Fibroblast of lung (primary cell): ENCODE measurements at regions not wholly inside any gene's neighbourhood (a gene's known extent, or its start where the extent isn't known, plus 50 kb on each side); places are given as distances from the start of the nearest gene placed in this dataset.

Experiments
- DNase-seq, 2 donors: peaks; one replicate each; pipeline versions ENCODE4 v3.0.0 to v3.0.0-alpha.2; 2010; ENCODE audit warnings: low read depth in 2 of 2
- H2AFZ ChIP-seq: 2 replicates; pipeline ENCODE4 v1.5.1; 2012; ENCODE audit warnings: low read length, control low read depth, inconsistent platforms
- H3K27ac ChIP-seq: 2 replicates; pipeline ENCODE4 v1.5.1; 2011; ENCODE audit warnings: low read length, control low read depth; ENCODE audit not compliant: insufficient read depth
- H3K27me3 ChIP-seq: 2 replicates; pipeline ENCODE4 v1.5.1; 2011; ENCODE audit warnings: mild to moderate bottlenecking, low read length; ENCODE audit not compliant: control insufficient read depth, insufficient read depth
- H3K36me3 ChIP-seq: 2 replicates; pipeline ENCODE4 v1.5.1; 2011; ENCODE audit warnings: low read length; ENCODE audit not compliant: control insufficient read depth, insufficient read depth
- H3K4me1 ChIP-seq: 2 replicates; pipeline ENCODE4 v1.5.1; 2011; ENCODE audit warnings: low read length; ENCODE audit not compliant: control insufficient read depth, insufficient read depth; ENCODE audit errors: extremely low read depth
- H3K4me2 ChIP-seq: 2 replicates; pipeline ENCODE4 v1.5.1; 2011; ENCODE audit warnings: low read length, control low read depth; ENCODE audit not compliant: insufficient read depth; ENCODE audit errors: extremely low read depth
- H3K4me3 ChIP-seq, 4 experiments: fragments of 200-600 bp in 1 of 4; sonication (generic) in 1 of 4; replicated peaks in 1 of 4; 2 replicates each; pipeline ENCODE4 v1.5.1; 2011 to 2016; ENCODE audit warnings: low read length in 4 of 4, low read depth in 3 of 4, mild to moderate bottlenecking in 3 of 4, control low read depth in 2 of 4, inconsistent platforms in 1 of 4, mixed read lengths in 1 of 4; ENCODE audit not compliant: insufficient read depth in 1 of 4; ENCODE audit errors: control extremely low read depth in 1 of 4
- H3K79me2 ChIP-seq: 2 replicates; pipeline ENCODE4 v1.5.1; 2012; ENCODE audit warnings: mild to moderate bottlenecking, low read length, inconsistent platforms; ENCODE audit not compliant: control insufficient read depth, insufficient read depth
- H3K9ac ChIP-seq: 2 replicates; pipeline ENCODE4 v1.5.1; 2011; ENCODE audit warnings: mild to moderate bottlenecking, low read length, control low read depth; ENCODE audit not compliant: insufficient read depth
- H3K9me3 ChIP-seq: 2 replicates; pipeline ENCODE4 v1.5.1; 2012; ENCODE audit warnings: low read depth, low read length; ENCODE audit not compliant: control insufficient read depth, insufficient read depth
- H4K20me1 ChIP-seq: 2 replicates; pipeline ENCODE4 v1.5.1; 2011; ENCODE audit warnings: low read length; ENCODE audit not compliant: control insufficient read depth, insufficient read depth; ENCODE audit errors: extremely low read depth
- EZH2 ChIP-seq: IDR thresholded peaks from 2 replicates; pipeline ENCODE4 v1.5.1; 2012; ENCODE audit warnings: low read length, control low read depth, mild to moderate bottlenecking; ENCODE audit errors: missing control alignments
- TF ChIP-seq, protein P1 (sequence below), 2 donors: IDR thresholded peaks in 1 of 2; conservative IDR thresholded peaks in 1 of 2; 1 replicate in 1 of 2; 2 replicates in 1 of 2; pipeline ENCODE4 v1.5.1; 2011 to 2012; ENCODE audit warnings: low read length in 2 of 2, control low read depth in 1 of 2, inconsistent platforms in 1 of 2, low read depth in 1 of 2, mild to moderate bottlenecking in 1 of 2

DNA sequence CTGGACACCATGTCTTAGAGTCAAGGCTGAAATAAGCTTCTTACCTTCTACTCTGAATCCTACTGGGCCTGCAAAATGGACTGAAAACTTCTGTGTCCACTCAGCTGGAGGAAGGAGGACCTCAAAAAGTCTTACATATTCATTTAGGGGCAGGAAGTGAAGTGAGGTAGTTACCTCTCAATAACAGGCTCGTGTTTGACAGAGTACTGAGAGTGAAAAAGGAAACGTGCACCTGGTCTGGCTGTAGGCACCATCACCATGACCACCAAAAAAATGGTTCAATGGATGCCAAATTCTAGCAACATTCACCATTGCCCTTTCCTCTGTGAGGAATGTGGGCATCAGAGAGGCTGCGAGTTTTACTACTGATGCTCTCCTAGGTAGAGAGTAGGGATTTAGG is 176.2 kb downstream of the RFC3 start:
- no peak overlapping the region for H3K27ac ChIP-seq
- H3K9me3 ChIP-seq, result no peaks in the 10 kb centered on the region
- no peak for TF ChIP-seq EZH2
- TF ChIP-seq, protein P1, sequence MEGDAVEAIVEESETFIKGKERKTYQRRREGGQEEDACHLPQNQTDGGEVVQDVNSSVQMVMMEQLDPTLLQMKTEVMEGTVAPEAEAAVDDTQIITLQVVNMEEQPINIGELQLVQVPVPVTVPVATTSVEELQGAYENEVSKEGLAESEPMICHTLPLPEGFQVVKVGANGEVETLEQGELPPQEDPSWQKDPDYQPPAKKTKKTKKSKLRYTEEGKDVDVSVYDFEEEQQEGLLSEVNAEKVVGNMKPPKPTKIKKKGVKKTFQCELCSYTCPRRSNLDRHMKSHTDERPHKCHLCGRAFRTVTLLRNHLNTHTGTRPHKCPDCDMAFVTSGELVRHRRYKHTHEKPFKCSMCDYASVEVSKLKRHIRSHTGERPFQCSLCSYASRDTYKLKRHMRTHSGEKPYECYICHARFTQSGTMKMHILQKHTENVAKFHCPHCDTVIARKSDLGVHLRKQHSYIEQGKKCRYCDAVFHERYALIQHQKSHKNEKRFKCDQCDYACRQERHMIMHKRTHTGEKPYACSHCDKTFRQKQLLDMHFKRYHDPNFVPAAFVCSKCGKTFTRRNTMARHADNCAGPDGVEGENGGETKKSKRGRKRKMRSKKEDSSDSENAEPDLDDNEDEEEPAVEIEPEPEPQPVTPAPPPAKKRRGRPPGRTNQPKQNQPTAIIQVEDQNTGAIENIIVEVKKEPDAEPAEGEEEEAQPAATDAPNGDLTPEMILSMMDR (conservative IDR thresholded peaks at IDR 0.05 in 1 of 2, IDR thresholded peaks at IDR 0.05 in 1 of 2; ENCODE audit: low read depth in 1 of 2, low read length in 2 of 2), result no peak
- H3K27me3 ChIP-seq, result no peaks in the 10 kb centered on the region
- no peaks in the 10 kb centered on the region for H3K36me3 ChIP-seq
- no peak for DNase-seq
- no peak overlapping the region for H2AFZ ChIP-seq
- H3K4me2 ChIP-seq, result no peak overlapping the region
- H3K79me2 ChIP-seq, result no peaks in the 10 kb centered on the region
- no peak overlapping the region for H3K4me3 ChIP-seq
- no peaks in the 10 kb centered on the region for H4K20me1 ChIP-seq
- H3K9ac ChIP-seq, result no peak overlapping the region
- H3K4me1 ChIP-seq, result no peaks in the 10 kb centered on the region

DNA sequence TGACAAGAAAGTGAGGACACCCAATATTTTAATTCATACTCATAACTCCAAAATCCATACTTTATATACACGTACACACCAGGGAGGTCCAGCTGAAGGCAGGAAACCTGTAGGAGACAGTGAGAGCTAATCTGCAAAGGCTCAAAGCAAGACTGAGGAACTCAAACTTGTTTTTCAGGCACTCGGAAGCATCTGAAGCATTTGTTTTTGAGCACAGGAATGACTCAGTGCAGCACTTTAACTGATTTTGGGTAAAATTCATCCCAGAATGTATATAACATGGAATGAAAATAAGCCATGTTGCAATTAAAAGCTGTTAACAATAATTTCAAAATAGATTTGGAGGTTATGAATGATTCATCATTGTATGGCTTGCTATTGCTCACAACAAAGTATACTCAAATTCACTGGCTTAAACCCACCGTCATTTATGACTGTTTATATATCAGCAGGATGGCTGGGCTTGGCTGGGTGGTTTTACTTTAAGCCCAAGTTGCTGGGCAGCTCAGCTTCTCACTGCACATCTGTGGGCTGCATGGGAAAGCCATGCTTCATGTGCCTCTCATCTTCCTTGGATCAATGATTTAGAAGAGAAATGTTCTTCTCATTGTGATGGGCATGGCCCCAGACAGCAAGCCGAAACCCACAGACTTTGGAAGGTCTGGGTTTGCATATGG is 177.0 kb downstream of the RFC3 start:
- Histone ChIP-seq H3K9ac (no peak overlapping the region), H3K9me3 (no peaks in the 10 kb centered on the region), H4K20me1 (no peaks in the 10 kb centered on the region), H3K36me3 (no peaks in the 10 kb centered on the region), H2AFZ (no peak overlapping the region), H3K4me3 (no peak overlapping the region), H3K79me2 (no peaks in the 10 kb centered on the region), H3K4me2 (no peak overlapping the region), H3K27me3 (no peaks in the 10 kb centered on the region), H3K4me1 (no peaks in the 10 kb centered on the region), H3K27ac (no peak overlapping the region)
- no peak for DNase-seq
- TF ChIP-seq, protein P1 (conservative IDR thresholded peaks at IDR 0.05 in 1 of 2, IDR thresholded peaks at IDR 0.05 in 1 of 2; ENCODE audit: low read depth in 1 of 2, low read length in 2 of 2), result no peak
- TF ChIP-seq EZH2, result no peak

DNA sequence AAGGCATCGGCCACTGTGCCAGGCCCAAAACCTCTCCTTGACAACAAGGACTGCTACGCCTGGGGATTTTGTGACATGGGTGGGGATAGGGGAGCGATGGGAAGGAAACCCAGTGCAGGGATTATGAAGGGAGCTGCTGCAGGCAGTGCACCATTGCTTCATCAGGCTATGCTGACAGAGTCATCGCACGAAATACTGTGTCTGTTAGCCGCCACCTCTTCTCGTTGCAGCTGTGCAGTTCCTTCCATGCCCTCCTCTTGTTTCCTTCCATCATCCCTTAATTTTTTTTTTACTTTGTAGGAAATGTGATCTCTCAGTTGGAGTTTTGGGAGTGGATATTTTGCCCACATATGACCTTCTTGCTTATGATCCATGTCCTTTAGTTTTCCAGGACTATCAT is 178.7 kb downstream of the RFC3 start:
- no peak for DNase-seq
- no peak overlapping the region for H3K4me3 ChIP-seq
- no peaks in the 10 kb centered on the region for H3K79me2 ChIP-seq
- H3K36me3 ChIP-seq, result no peaks in the 10 kb centered on the region
- H3K4me2 ChIP-seq, result no peak overlapping the region
- H3K9me3 ChIP-seq, result no peaks in the 10 kb centered on the region
- no peak overlapping the region for H3K9ac ChIP-seq
- H2AFZ ChIP-seq, result no peak overlapping the region
- TF ChIP-seq EZH2, result no peak
- TF ChIP-seq, protein P1 (conservative IDR thresholded peaks at IDR 0.05 in 1 of 2, IDR thresholded peaks at IDR 0.05 in 1 of 2; ENCODE audit: low read depth in 1 of 2, low read length in 2 of 2), result no peak
- no peak overlapping the region for H3K27ac ChIP-seq
- no peaks in the 10 kb centered on the region for H4K20me1 ChIP-seq
- no peaks in the 10 kb centered on the region for H3K4me1 ChIP-seq
- H3K27me3 ChIP-seq, result no peaks in the 10 kb centered on the region
